Caco-2 (cell line): ENCODE measurements at regions not wholly inside any gene's neighbourhood (a gene's known extent, or its start where the extent isn't known, plus 50 kb on each side); places are given as distances from the start of the nearest gene placed in this dataset.
"Not testable (repeated sequence)": the region's sequence is repeated elsewhere in the genome, so short reads cannot be mapped to it uniquely, and the experiment has no call there.

Source experiments
- BruUV-seq: library from RNA; stranded (reverse); fragments of 400-500 nt; replicated peaks from 2 replicates; lab custom pipeline; 2021; lab: Mats Ljungman, UMichigan
- CTCF ChIA-PET: fragments of 300-600 bp; sonication (Branson Sonifier 250); formaldehyde crosslinking; loops from one replicate; lab custom pipeline; 2022; ENCODE audit warnings: antibody characterized with exemption; lab: Charles Lee
- POLR2A ChIA-PET: fragments of 300-600 bp; sonication (Branson Sonifier 250); formaldehyde crosslinking; loops from one replicate; lab custom pipeline; 2022; ENCODE audit warnings: antibody characterized with exemption; lab: Charles Lee
- DNase-seq, 2 experiments: peaks; one replicate each; pipeline versions ENCODE4 v3.0.0 to v3.0.0-alpha.2; 2020 to 2022
- H3K27me3 ChIP-seq: replicated peaks from 2 replicates; pipeline ENCODE4 v1.6.0; 2011; ENCODE audit warnings: low read length; ENCODE audit not compliant: control insufficient read depth, insufficient read depth
- H3K36me3 ChIP-seq: 2 replicates; pipeline ENCODE4 v1.5.1; 2011; ENCODE audit warnings: low read length; ENCODE audit not compliant: control insufficient read depth, insufficient read depth
- H3K4me1 ChIP-seq: fragments of 250-450 bp; sonication (Bioruptor Pico); 2 replicates; pipeline ENCODE4 v1.5.1; 2020; ENCODE audit warnings: mild to moderate bottlenecking
- H3K4me3 ChIP-seq: 2 replicates; pipeline ENCODE4 v1.5.1; 2011; ENCODE audit warnings: low read depth, mild to moderate bottlenecking, control low read depth, low read length
- H3K9me3 ChIP-seq: fragments of 250-450 bp; sonication (Bioruptor Pico); 2 replicates; pipeline ENCODE4 v1.5.1; 2020; ENCODE audit warnings: mild to moderate bottlenecking, moderate library complexity
- H3K27ac Mint-ChIP-seq: one replicate; pipeline ENCODE4 v1.8.0; 2022; ENCODE audit warnings: mixed read lengths; ENCODE audit not compliant: unreplicated experiment
- H3K27me3 Mint-ChIP-seq: one replicate; pipeline ENCODE4 v1.8.0; 2022; ENCODE audit warnings: mixed read lengths; ENCODE audit not compliant: insufficient read depth, unreplicated experiment
- H3K36me3 Mint-ChIP-seq: one replicate; pipeline ENCODE4 v1.8.0; 2022; ENCODE audit warnings: mild to moderate bottlenecking, mixed read lengths; ENCODE audit not compliant: insufficient read depth, unreplicated experiment
- H3K4me1 Mint-ChIP-seq: one replicate; pipeline ENCODE4 v1.8.0; 2022; ENCODE audit warnings: low read depth, mixed read lengths; ENCODE audit not compliant: unreplicated experiment
- H3K4me3 Mint-ChIP-seq: one replicate; pipeline ENCODE4 v1.8.0; 2022; ENCODE audit warnings: mild to moderate bottlenecking, moderate library complexity, mixed read lengths; ENCODE audit not compliant: unreplicated experiment
- H3K9me3 Mint-ChIP-seq: one replicate; pipeline ENCODE4 v1.8.0; 2022; ENCODE audit warnings: mixed read lengths; ENCODE audit not compliant: unreplicated experiment
- intact Hi-C: fragments of 100-400 bp; cut with micrococcal nuclease; formaldehyde crosslinking; loops from one replicate; pipeline ENCODE4 v1.10.0; 2022; ENCODE audit not compliant: unreplicated experiment
- TF ChIP-seq, protein P1 (sequence below), 2 experiments: fragments of 200-600 bp in 1 of 2; IDR thresholded peaks; 1 replicate in 1 of 2; 2 replicates in 1 of 2; pipeline versions ENCODE4 v1.5.1 to v1.8.0; 2011 to 2022; ENCODE audit warnings: antibody characterized with exemption in 1 of 2, control low read depth in 1 of 2, inconsistent platforms in 1 of 2, low read depth in 1 of 2, low read length in 1 of 2, mild to moderate bottlenecking in 1 of 2, moderate library complexity in 1 of 2; ENCODE audit not compliant: insufficient read depth in 1 of 2, severe bottlenecking in 1 of 2, unreplicated experiment in 1 of 2

DNA sequence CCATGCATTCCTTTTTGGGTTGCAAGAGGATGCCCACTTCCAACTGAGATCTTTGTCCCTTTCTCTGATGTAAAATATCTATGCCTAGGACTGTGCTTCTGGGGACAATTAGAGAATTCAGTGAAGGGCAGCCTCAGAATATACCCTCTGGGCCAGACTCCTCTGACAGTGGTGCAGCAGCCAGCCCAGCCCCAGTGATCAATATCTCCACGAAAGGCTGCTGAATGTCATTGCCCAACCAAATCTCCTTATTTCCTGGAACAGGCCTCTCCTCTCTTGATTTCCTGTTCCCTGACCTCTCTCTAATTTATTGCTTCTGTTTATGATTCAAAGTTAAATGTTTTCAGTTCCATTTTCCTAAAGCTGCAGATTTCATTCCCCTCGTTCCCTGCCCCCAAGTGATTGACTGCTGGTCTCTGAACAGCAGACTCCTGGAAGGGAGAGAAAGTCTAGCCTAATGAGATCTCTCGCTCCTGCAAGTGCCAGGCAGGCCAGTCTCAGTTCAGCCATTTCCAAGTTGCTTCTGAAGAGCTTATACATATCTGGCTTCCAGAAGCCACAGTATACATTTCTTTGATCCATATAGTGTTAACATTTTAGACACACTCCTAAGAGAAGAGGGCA, 104.4 kb upstream of the SALL1 start:
- peaks cover 16% of the 10 kb centered on the region for H3K27me3 Mint-ChIP-seq
- Histone ChIP-seq H3K4me1 (no peaks in the 10 kb centered on the region), H3K36me3 (no peaks in the 10 kb centered on the region), H3K9me3 (peaks cover 3% of the 10 kb centered on the region), H3K27me3 (no peaks in the 10 kb centered on the region), H3K4me3 (no peak overlapping the region)
- H3K27ac Mint-ChIP-seq = no peak overlapping the region
- no peak for DNase-seq
- POLR2A ChIA-PET = no interaction called here
- TF ChIP-seq, protein P1, sequence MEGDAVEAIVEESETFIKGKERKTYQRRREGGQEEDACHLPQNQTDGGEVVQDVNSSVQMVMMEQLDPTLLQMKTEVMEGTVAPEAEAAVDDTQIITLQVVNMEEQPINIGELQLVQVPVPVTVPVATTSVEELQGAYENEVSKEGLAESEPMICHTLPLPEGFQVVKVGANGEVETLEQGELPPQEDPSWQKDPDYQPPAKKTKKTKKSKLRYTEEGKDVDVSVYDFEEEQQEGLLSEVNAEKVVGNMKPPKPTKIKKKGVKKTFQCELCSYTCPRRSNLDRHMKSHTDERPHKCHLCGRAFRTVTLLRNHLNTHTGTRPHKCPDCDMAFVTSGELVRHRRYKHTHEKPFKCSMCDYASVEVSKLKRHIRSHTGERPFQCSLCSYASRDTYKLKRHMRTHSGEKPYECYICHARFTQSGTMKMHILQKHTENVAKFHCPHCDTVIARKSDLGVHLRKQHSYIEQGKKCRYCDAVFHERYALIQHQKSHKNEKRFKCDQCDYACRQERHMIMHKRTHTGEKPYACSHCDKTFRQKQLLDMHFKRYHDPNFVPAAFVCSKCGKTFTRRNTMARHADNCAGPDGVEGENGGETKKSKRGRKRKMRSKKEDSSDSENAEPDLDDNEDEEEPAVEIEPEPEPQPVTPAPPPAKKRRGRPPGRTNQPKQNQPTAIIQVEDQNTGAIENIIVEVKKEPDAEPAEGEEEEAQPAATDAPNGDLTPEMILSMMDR (IDR thresholded peaks at IDR 0.05; ENCODE audit: insufficient read depth in 1 of 2, low read depth in 1 of 2, low read length in 1 of 2, severe bottlenecking in 1 of 2, unreplicated experiment in 1 of 2) = no peak
- no peak overlapping the region for H3K4me3 Mint-ChIP-seq
- CTCF ChIA-PET = no interaction called here
- BruUV-seq = no TSS peak
- H3K4me1 Mint-ChIP-seq = no peaks in the 10 kb centered on the region
- intact Hi-C loops = no loop called here
- H3K36me3 Mint-ChIP-seq = no peaks in the 10 kb centered on the region
- H3K9me3 Mint-ChIP-seq = peaks cover 26% of the 10 kb centered on the region

- CTCF ChIA-PET, H3K4me3 Mint-ChIP-seq, intact Hi-C loops, BruUV-seq, POLR2A ChIA-PET, H3K4me3 ChIP-seq, H3K36me3 ChIP-seq, H3K27ac Mint-ChIP-seq, H3K4me1 ChIP-seq, H3K9me3 ChIP-seq, H3K27me3 ChIP-seq, H3K4me1 Mint-ChIP-seq, H3K36me3 Mint-ChIP-seq: not testable (repeated sequence)
- peaks cover 16% of the 10 kb centered on the region for H3K27me3 Mint-ChIP-seq
- peak in 1 of 2 experiments; percentile 9 for DNase-seq
- H3K9me3 Mint-ChIP-seq = peaks cover 23% of the 10 kb centered on the region
These were observed 103.3 kb upstream of the SALL1 start for GRCh38 chr16:51254390-51254789.

- H3K9me3 ChIP-seq = no peaks in the 10 kb centered on the region
- peaks cover 29% of the 10 kb centered on the region for H3K27me3 Mint-ChIP-seq
- peaks cover 16% of the 10 kb centered on the region for H3K4me1 Mint-ChIP-seq
- no peaks in the 10 kb centered on the region for H3K36me3 ChIP-seq
- no TSS peak for BruUV-seq
- no peak overlapping the region for H3K4me3 Mint-ChIP-seq
- CTCF ChIA-PET = no interaction called here
- intact Hi-C loops = no loop called here
- peaks cover 16% of the 10 kb centered on the region for H3K4me1 ChIP-seq
- H3K27me3 ChIP-seq = no peaks in the 10 kb centered on the region
- H3K4me3 ChIP-seq = no peak overlapping the region
- H3K27ac Mint-ChIP-seq = no peak overlapping the region
- no peak for DNase-seq
- TF ChIP-seq, protein P1 (IDR thresholded peaks at IDR 0.05; ENCODE audit: insufficient read depth in 1 of 2, low read depth in 1 of 2, low read length in 1 of 2, severe bottlenecking in 1 of 2, unreplicated experiment in 1 of 2) = no peak
- no peaks in the 10 kb centered on the region for H3K36me3 Mint-ChIP-seq
- H3K9me3 Mint-ChIP-seq = peaks cover 4% of the 10 kb centered on the region
- POLR2A ChIA-PET = no interaction called here
These were observed 97.1 kb upstream of the SALL1 start for GRCh38 chr16:51248217-51248616.

DNA sequence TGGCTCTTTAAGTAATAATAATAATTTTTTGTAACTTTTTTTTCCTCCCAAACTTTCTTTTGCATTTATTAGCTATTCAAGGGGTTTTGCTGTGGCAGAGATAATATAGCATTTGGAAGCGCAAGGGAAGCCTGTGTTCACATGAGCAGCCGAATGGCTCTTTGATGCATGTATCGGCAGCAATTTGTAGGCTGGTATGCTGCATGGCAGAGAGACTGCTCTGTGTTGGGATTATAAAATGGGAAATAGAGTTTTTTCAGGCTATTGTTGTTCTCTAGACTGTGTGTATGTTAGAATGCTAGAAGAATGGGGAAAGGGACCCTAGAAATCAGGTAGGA, 94.6 kb upstream of the SALL1 start:
- H3K36me3 ChIP-seq = no peaks in the 10 kb centered on the region
- H3K36me3 Mint-ChIP-seq = peaks cover 4% of the 10 kb centered on the region
- H3K9me3 ChIP-seq = no peaks in the 10 kb centered on the region
- no peak overlapping the region for H3K4me3 ChIP-seq
- intact Hi-C loops = no loop called here
- peaks cover 3% of the 10 kb centered on the region for H3K27me3 ChIP-seq
- POLR2A ChIA-PET = no interaction called here
- no TSS peak for BruUV-seq
- H3K4me3 Mint-ChIP-seq = no peak overlapping the region
- TF ChIP-seq, protein P1 (IDR thresholded peaks at IDR 0.05; ENCODE audit: insufficient read depth in 1 of 2, low read depth in 1 of 2, low read length in 1 of 2, severe bottlenecking in 1 of 2, unreplicated experiment in 1 of 2) = no peak
- H3K4me1 Mint-ChIP-seq = peaks cover 21% of the 10 kb centered on the region
- H3K27ac Mint-ChIP-seq = no peak overlapping the region
- peaks cover 16% of the 10 kb centered on the region for H3K4me1 ChIP-seq
- no peaks in the 10 kb centered on the region for H3K9me3 Mint-ChIP-seq
- CTCF ChIA-PET = no interaction called here
- H3K27me3 Mint-ChIP-seq = peaks cover 33% of the 10 kb centered on the region
- no peak for DNase-seq
